GM10266 (cell line): ENCODE measurements at regions not wholly inside any gene's neighbourhood (a gene's known extent, or its start where the extent isn't known, plus 50 kb on each side); places are given as distances from the start of the nearest gene placed in this dataset.
"Not testable (repeated sequence)": the region's sequence is repeated elsewhere in the genome, so short reads cannot be mapped to it uniquely, and the experiment has no call there.

Experiments
- DNase-seq: peaks from one replicate; pipeline ENCODE4 v3.0.0; 2012; ENCODE audit errors: extremely low spot score
- TF ChIP-seq, protein P1 (sequence below): IDR thresholded peaks from 2 replicates; pipeline ENCODE4 v1.5.1; 2012; ENCODE audit warnings: mild to moderate bottlenecking, low read depth; ENCODE audit not compliant: control insufficient read depth, insufficient read depth; ENCODE audit errors: missing control alignments

DNA sequence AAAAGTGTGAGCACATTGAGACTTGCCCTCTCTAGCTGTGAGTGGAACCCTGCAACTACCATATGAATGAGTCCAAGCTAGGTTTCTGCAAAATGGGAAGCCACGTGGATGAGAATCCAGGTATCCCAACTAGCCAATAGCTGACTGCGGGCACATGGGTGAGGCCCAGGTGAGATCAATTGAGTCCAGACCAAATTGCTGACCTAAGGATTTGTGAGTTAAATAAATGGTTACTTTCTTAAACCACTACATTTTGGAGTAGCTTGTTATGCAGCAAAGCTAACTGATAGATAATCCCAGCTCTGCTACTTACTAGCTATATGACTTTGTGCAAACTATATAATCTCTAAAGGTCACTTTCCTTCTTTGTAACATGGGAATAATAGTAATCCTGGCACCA, 150.3 kb upstream of the LCORL start:
- TF ChIP-seq, protein P1, sequence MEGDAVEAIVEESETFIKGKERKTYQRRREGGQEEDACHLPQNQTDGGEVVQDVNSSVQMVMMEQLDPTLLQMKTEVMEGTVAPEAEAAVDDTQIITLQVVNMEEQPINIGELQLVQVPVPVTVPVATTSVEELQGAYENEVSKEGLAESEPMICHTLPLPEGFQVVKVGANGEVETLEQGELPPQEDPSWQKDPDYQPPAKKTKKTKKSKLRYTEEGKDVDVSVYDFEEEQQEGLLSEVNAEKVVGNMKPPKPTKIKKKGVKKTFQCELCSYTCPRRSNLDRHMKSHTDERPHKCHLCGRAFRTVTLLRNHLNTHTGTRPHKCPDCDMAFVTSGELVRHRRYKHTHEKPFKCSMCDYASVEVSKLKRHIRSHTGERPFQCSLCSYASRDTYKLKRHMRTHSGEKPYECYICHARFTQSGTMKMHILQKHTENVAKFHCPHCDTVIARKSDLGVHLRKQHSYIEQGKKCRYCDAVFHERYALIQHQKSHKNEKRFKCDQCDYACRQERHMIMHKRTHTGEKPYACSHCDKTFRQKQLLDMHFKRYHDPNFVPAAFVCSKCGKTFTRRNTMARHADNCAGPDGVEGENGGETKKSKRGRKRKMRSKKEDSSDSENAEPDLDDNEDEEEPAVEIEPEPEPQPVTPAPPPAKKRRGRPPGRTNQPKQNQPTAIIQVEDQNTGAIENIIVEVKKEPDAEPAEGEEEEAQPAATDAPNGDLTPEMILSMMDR = no peak

DNA sequence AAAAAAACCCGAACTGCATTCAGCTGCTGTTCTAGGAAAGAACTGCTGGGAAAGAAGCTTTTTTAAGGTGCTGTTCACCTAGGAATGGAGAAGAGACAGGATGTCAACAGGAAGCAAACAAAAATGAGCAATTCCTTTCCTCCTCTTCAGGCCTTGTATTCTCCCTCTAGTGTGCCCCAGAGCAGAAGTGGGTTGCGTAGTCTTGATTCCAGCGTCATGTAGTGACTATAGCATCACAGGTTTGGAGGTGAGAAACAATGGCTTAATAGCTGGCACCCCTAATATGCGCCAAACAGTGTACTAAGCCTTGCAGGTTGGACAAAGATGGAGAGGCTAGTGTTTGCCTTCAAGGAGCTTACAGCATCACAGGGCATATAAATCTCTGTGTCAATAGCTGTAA, 146.3 kb upstream of the LCORL start:
- TF ChIP-seq, protein P1 = no peak
- DNase-seq = no peak

More for the DNA sequence above, 150.3 kb upstream of the LCORL start:
- DNase-seq = no peak

DNA sequence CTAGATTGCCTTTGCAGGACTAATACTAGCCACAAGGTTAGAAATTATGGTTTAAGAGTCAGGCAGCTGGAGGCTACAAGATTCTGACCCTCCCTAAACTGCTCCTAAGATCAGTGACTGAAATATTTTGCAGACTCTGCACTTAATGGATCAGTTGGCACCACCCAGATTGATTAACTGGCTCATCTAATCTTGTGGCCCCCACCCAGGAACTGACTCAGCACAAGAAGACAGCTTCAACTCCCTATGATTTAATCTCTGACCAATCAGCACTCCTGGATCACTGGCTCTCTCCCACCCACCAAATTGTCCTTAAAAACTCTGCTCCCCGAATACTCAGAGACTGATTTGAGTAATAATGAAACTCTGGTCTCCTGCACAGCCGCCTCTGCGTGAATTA, 145.4 kb upstream of the LCORL start:
- TF ChIP-seq, protein P1 = no peak
- DNase-seq = no peak

DNA sequence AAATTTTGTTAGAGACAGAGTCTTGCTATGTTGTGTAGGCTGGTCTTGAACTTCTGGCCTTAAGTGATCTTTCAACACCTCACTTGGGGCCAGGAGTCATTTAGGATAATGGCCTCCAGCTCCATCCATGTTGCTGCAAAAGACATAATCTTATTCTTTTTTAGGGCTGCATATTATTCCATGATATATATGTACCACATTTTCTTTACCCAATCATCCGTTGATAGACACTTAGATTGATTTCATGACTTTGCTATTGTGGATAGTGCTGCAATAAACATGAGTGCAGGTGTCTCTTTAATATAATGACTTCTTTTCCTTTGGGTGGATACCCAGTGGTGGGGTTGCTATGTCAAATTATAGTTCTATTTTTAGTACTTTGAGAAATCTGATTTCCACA, 140.9 kb upstream of the LCORL start:
- no peak for DNase-seq
- TF ChIP-seq, protein P1 = no peak

DNA sequence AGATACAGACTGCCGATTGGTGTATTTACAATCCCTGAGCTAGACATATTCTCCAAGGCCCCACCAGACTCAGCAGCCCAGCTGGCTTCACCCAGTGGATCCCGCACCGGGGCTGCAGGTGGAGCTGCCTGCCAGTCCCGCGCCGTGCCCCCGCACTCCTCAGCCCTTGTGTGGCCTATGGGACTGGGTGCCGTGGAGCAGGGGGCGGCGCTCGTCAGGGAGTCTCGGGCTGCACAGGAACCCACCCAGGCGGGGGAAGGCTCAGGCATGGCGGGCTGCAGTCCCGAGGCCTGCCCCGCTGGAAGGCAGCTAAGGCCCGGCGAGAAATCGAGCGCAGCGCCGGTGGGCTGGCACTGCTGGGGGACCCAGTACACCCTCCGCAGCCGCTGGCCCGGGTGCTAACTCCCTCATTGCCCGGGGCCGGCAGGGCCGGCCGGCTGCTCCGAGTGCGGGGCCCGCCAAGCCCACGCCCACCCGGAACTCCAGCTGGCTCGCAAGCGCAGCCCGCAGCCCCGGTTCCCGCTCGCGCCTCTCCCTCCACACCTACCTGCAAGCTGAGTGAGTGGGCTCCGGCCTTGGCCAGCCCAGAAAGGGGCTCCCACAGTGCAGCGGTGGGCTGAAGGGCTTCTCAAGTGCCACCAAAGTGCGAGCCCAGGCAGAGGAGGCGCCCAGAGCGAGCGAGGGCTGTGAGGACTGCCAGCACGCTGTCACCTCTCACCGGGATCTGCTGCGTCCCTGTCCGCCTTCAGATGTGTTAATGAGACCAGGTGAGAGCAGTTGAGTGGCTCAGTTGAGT, 137.8 kb upstream of the LCORL start:
- DNase-seq = not testable (repeated sequence)

DNA sequence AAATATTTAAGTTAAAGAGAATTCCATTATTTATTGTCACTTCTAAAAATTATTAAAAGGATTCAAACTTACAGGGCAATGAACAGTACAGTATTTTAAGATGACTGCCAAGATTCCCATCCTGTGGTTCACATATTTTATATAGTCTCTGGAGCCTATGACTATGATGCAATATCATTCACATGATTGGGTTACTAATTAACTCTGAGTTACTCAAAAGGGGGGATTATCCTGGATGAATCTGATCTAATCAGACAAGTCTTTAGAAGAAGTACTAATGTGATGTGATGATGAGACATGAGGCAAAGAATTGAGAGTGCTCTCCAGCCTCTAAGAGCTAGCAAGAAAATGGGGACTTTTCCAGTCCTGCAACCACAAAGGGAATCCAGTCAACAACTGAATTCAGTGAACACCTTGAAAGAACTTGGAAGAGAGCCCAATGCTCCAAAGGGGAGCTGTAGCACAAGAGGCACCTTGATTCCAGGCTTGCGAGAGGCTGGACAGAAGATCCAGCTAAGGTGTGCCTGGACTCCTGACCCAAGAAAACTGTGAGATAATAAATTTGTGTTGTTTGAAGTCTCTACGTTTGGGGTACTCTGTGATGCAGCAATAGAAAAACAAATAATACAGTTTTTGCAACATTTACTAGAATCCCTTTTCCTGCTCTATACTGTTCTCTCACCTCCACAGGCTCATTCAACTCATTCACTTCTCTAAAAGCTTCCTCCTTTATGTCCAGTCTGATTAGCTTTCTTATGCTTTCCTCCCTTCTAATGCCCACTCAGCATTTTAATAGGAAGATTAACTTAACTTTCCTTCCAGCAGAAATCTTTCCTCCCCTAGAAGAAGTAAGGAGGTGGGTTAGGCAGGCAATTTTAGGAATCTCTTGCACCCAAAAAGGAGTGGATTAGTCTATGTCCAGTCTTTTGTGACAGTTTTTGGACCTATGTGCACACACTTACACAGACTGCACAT, 133.8 kb upstream of the LCORL start:
- TF ChIP-seq, protein P1 = no peak

DNA sequence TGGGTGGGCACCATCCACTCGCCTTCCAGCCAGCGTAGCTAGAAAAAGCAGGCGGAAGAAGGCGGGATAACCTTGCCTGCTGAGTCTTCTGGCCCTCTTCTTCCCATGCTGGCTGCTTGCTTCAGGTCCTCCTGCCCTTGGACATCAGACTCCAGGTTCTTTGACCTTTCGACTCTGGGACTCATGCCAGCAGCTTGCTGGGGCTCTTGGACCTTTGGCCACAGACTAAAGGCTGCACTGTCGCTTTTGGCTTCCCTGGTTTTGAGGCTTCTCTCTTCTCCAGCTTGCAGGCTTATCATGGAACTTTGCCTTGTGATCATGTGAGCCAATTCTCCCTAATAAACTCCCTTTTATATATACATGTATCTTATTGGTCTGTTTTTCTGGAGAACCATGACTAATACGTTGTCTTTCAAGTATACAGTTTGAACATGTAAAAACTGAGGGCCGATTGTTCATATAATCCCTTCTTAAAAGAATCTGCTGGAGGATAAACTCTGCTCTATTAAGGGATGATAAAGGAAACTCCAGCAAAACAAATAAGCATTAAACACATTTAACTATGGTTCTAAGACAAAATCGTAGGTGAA, 116.6 kb upstream of the LCORL start:
- DNase-seq = no peak
- TF ChIP-seq, protein P1 = no peak

More for the DNA sequence above, 133.8 kb upstream of the LCORL start:
- no peak for DNase-seq
